ENCODE measurements at regions not wholly inside any gene's neighbourhood (a gene's known extent, or its start where the extent isn't known, plus 50 kb on each side); places are given as distances from the start of the nearest gene placed in this dataset.

DNA sequence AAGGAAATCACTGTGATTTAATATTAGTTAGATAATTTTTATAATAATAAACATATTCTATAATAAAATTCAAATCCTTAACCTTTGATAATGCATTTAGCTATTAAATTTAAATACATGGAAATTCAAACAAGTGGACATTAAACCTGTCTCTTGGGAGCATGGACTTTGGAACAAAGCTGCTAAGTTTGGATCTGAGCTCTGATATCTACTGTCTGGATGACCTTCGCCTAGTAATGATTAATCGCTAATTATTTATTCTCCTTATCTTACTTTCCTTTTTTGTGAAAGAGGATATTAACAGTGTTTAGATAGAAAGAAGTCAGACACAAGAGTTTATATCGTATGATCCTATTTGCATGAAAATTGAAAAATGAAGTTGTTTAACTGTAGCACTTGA is 980.9 kb downstream of the FSTL5 start:
- Histone ChIP-seq H3K18ac (ENCODE audit: low read length) (no peak overlapping the region), H4K8ac (ENCODE audit: low read depth, low read length) (no peak overlapping the region), H3K79me2 (ENCODE audit: control insufficient read depth, insufficient read depth, low read length) (no peaks in the 10 kb centered on the region), H2BK5ac (ENCODE audit: low read length) (no peak overlapping the region), H2BK120ac (ENCODE audit: low read depth, low read length) (no peak overlapping the region), H3K27me3 (ENCODE audit: insufficient read depth, low read length, poor library complexity) (no peaks in the 10 kb centered on the region), H3K9ac (ENCODE audit: low read length) (no peak overlapping the region), H3K23ac (ENCODE audit: low read length) (no peak overlapping the region), H2AK5ac (ENCODE audit: low read length) (no peak overlapping the region), H3K79me1 (ENCODE audit: low read length) (no peaks in the 10 kb centered on the region), H3K4me1 (ENCODE audit: control insufficient read depth, low read depth, low read length) (no peaks in the 10 kb centered on the region), H3K27ac (ENCODE audit: low read depth, low read length) (no peak overlapping the region), H3K4me3 (ENCODE audit: low read length) (no peak overlapping the region), H3K56ac (ENCODE audit: low read length) (no peak overlapping the region), H3K36me3 (ENCODE audit: control insufficient read depth, insufficient read depth, low read length) (no peaks in the 10 kb centered on the region), H3K4me2 (ENCODE audit: low read length) (no peak overlapping the region), H4K5ac (ENCODE audit: low read length) (no peak overlapping the region), H2BK15ac (replicated peaks; ENCODE audit: low read depth) (no peak overlapping the region), H3K4ac (ENCODE audit: low read depth, low read length) (no peak overlapping the region)
- DNase-seq = no peak
- no CpG with 5 or more reads among the region's 3 CpGs for WGBS (ENCODE audit: extremely low coverage, insufficient coverage, low lambda C conversion rate)

DNA sequence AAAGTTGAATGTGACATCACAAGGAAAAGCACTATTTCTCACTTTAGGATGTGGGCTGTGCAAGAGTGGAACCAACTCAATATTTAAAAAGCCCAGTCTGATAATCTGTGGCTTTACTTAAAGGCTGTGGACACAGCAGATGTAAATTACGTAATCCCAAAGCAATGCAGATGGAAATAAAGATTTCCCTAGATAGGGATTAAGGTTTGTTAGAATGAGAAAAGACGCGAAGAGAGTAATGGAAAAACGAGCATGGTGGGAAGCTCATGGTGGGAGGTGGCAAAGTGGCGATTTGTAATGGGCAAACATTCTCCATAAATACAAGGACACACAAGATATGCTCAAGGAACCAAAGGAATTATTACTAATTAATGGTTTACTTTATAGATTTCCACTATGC is 985.5 kb downstream of the FSTL5 start:
- Histone ChIP-seq H2BK15ac (replicated peaks; ENCODE audit: low read depth) (no peak overlapping the region), H4K5ac (ENCODE audit: low read length) (no peak overlapping the region), H3K4me2 (ENCODE audit: low read length) (no peak overlapping the region), H3K56ac (ENCODE audit: low read length) (no peak overlapping the region), H3K27me3 (ENCODE audit: insufficient read depth, low read length, poor library complexity) (no peaks in the 10 kb centered on the region), H3K18ac (ENCODE audit: low read length) (no peak overlapping the region), H4K8ac (ENCODE audit: low read depth, low read length) (no peak overlapping the region), H2AK5ac (ENCODE audit: low read length) (no peak overlapping the region), H3K79me2 (ENCODE audit: control insufficient read depth, insufficient read depth, low read length) (no peaks in the 10 kb centered on the region), H3K27ac (ENCODE audit: low read depth, low read length) (no peak overlapping the region), H3K23ac (ENCODE audit: low read length) (no peak overlapping the region), H2BK5ac (ENCODE audit: low read length) (no peak overlapping the region), H3K4ac (ENCODE audit: low read depth, low read length) (no peak overlapping the region), H3K4me1 (ENCODE audit: control insufficient read depth, low read depth, low read length) (no peaks in the 10 kb centered on the region), H2BK120ac (ENCODE audit: low read depth, low read length) (no peak overlapping the region), H3K79me1 (ENCODE audit: low read length) (no peaks in the 10 kb centered on the region), H3K4me3 (ENCODE audit: low read length) (no peak overlapping the region), H3K9ac (ENCODE audit: low read length) (no peak overlapping the region), H3K36me3 (ENCODE audit: control insufficient read depth, insufficient read depth, low read length) (no peaks in the 10 kb centered on the region)
- WGBS (ENCODE audit: extremely low coverage, insufficient coverage, low lambda C conversion rate) = 100% methylated on average over 3 of the region's 5 CpGs
- DNase-seq = peak; percentile 33

DNA sequence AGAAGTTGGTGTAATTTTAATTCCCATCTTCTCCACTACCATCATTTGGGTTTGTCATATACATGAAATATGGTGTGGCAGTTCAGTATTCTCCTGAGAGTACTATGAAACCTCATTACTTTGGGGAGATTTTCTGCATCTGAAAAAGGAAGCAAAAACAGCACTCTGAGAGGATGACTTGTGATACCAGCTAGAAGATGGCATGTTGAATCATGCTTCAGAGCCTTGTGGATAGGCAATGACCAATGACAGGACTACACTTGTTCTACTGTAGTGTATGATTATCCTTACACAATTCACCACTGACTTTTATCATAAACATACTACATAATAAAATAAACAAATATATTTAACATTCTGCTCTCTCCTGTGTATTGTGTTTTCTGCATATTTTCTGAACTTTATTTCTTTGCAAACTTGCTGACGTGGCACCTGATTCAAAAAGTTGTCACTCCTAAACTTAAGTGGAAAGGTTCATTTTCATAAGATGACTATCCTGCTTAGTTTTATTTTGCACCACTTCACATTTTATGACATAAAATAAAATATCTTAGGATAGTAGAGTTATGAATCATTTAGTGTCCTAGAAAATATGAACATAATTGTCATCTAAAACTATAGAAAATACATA is 991.3 kb downstream of the FSTL5 start:
- Histone ChIP-seq H3K4me1 (ENCODE audit: control insufficient read depth, low read depth, low read length) (no peaks in the 10 kb centered on the region), H3K4me2 (ENCODE audit: low read length) (no peak overlapping the region), H3K27me3 (ENCODE audit: insufficient read depth, low read length, poor library complexity) (no peaks in the 10 kb centered on the region), H2BK120ac (ENCODE audit: low read depth, low read length) (no peak overlapping the region), H4K8ac (ENCODE audit: low read depth, low read length) (no peak overlapping the region), H2BK15ac (replicated peaks; ENCODE audit: low read depth) (no peak overlapping the region), H3K4ac (ENCODE audit: low read depth, low read length) (no peak overlapping the region), H3K23ac (ENCODE audit: low read length) (no peak overlapping the region), H3K4me3 (ENCODE audit: low read length) (no peak overlapping the region), H3K9ac (ENCODE audit: low read length) (no peak overlapping the region), H3K36me3 (ENCODE audit: control insufficient read depth, insufficient read depth, low read length) (no peaks in the 10 kb centered on the region), H3K79me2 (ENCODE audit: control insufficient read depth, insufficient read depth, low read length) (no peaks in the 10 kb centered on the region), H4K5ac (ENCODE audit: low read length) (no peak overlapping the region), H2BK5ac (ENCODE audit: low read length) (no peak overlapping the region), H3K27ac (ENCODE audit: low read depth, low read length) (no peak overlapping the region), H3K18ac (ENCODE audit: low read length) (no peak overlapping the region), H2AK5ac (ENCODE audit: low read length) (no peak overlapping the region), H3K79me1 (ENCODE audit: low read length) (no peaks in the 10 kb centered on the region), H3K56ac (ENCODE audit: low read length) (no peak overlapping the region)
- no peak for DNase-seq
- no CpG with 5 or more reads among the region's 1 CpG for WGBS (ENCODE audit: extremely low coverage, insufficient coverage, low lambda C conversion rate)

DNA sequence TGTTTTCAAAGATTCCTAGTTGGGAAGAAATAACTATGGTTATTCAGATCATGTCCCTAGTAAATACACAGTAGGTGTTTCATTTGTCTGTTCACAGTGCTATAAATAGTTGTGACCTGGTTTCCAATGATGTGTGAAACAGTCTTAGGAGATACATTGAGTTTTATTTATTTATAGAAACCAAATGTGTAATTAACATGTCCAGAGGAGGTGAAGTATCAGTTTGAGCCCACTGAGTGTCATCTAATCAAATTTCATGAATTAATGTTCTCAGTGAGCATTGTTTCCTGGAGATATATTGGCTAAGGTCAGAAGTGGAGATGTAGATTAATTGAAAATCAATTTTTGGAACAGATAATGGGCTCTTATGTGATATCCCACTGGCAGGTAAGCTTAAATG is 996.3 kb downstream of the FSTL5 start:
- Histone ChIP-seq H2BK15ac (replicated peaks; ENCODE audit: low read depth) (no peak overlapping the region), H3K9ac (ENCODE audit: low read length) (no peak overlapping the region), H3K18ac (ENCODE audit: low read length) (no peak overlapping the region), H3K4ac (ENCODE audit: low read depth, low read length) (no peak overlapping the region), H3K4me2 (ENCODE audit: low read length) (no peak overlapping the region), H4K8ac (ENCODE audit: low read depth, low read length) (no peak overlapping the region), H2BK5ac (ENCODE audit: low read length) (no peak overlapping the region), H3K27me3 (ENCODE audit: insufficient read depth, low read length, poor library complexity) (no peaks in the 10 kb centered on the region), H2AK5ac (ENCODE audit: low read length) (no peak overlapping the region), H3K27ac (ENCODE audit: low read depth, low read length) (no peak overlapping the region), H3K4me3 (ENCODE audit: low read length) (no peak overlapping the region), H3K4me1 (ENCODE audit: control insufficient read depth, low read depth, low read length) (no peaks in the 10 kb centered on the region), H3K36me3 (ENCODE audit: control insufficient read depth, insufficient read depth, low read length) (no peaks in the 10 kb centered on the region), H3K79me2 (ENCODE audit: control insufficient read depth, insufficient read depth, low read length) (no peaks in the 10 kb centered on the region), H3K79me1 (ENCODE audit: low read length) (no peaks in the 10 kb centered on the region), H3K23ac (ENCODE audit: low read length) (no peak overlapping the region), H2BK120ac (ENCODE audit: low read depth, low read length) (no peak overlapping the region), H4K5ac (ENCODE audit: low read length) (no peak overlapping the region), H3K56ac (ENCODE audit: low read length) (no peak overlapping the region)
- no peak for DNase-seq

DNA sequence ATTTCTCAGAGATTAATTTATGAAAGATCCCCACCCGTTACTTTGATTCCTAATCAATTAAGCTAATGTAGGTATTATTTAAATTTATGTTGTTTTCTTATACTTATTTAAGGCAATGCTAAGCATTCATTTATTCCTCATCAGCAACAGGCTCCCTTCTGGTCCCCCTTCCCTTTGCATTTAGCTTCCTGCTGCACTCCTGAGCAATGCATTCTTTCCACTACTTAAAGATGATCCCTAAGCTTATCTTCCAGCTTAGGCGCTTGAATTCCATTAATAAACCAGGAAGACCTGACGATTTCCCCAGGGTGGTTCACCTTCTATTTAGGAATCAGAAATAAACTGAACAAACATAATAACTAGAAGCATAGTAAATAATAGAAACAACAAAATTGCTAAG is 1003.1 kb downstream of the FSTL5 start:
- Histone ChIP-seq H2BK5ac (ENCODE audit: low read length) (no peak overlapping the region), H3K4me2 (ENCODE audit: low read length) (no peak overlapping the region), H3K27ac (ENCODE audit: low read depth, low read length) (no peak overlapping the region), H3K36me3 (ENCODE audit: control insufficient read depth, insufficient read depth, low read length) (no peaks in the 10 kb centered on the region), H3K4me1 (ENCODE audit: control insufficient read depth, low read depth, low read length) (no peaks in the 10 kb centered on the region), H3K9ac (ENCODE audit: low read length) (no peak overlapping the region), H3K18ac (ENCODE audit: low read length) (no peak overlapping the region), H4K5ac (ENCODE audit: low read length) (no peak overlapping the region), H2BK15ac (replicated peaks; ENCODE audit: low read depth) (no peak overlapping the region), H3K56ac (ENCODE audit: low read length) (no peak overlapping the region), H3K27me3 (ENCODE audit: insufficient read depth, low read length, poor library complexity) (no peaks in the 10 kb centered on the region), H3K79me1 (ENCODE audit: low read length) (no peaks in the 10 kb centered on the region), H4K8ac (ENCODE audit: low read depth, low read length) (no peak overlapping the region), H3K79me2 (ENCODE audit: control insufficient read depth, insufficient read depth, low read length) (no peaks in the 10 kb centered on the region), H3K4ac (ENCODE audit: low read depth, low read length) (no peak overlapping the region), H2AK5ac (ENCODE audit: low read length) (no peak overlapping the region), H2BK120ac (ENCODE audit: low read depth, low read length) (no peak overlapping the region), H3K23ac (ENCODE audit: low read length) (no peak overlapping the region), H3K4me3 (ENCODE audit: low read length) (no peak overlapping the region)
- DNase-seq = peak; percentile 29
- no CpG with 5 or more reads among the region's 3 CpGs for WGBS (ENCODE audit: extremely low coverage, insufficient coverage, low lambda C conversion rate)

DNA sequence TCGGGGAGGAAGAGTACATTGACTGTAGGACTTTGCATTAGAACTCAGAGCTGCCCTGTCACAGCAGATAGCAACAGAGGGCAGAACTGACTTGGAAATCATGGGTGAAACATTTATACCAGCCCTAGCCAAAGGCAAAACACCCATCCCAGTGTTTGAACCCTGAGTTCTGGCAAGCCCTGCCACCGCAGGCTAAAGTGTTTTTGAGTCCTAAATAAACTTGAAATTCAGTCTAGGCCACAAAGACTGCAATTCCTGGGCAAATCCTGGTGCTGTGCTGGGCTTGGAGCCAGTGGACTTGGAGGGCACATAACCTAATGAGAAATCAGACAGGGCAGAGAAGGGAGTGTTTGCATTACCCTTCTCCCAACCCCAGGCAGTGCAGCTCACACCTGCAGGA is 1015.7 kb downstream of the FSTL5 start:
- Histone ChIP-seq H3K79me2 (ENCODE audit: control insufficient read depth, insufficient read depth, low read length) (no peaks in the 10 kb centered on the region), H2BK5ac (ENCODE audit: low read length) (no peak overlapping the region), H3K27ac (ENCODE audit: low read depth, low read length) (no peak overlapping the region), H2BK15ac (replicated peaks; ENCODE audit: low read depth) (no peak overlapping the region), H3K18ac (ENCODE audit: low read length) (no peak overlapping the region), H3K9ac (ENCODE audit: low read length) (no peak overlapping the region), H3K4me2 (ENCODE audit: low read length) (no peak overlapping the region), H3K4me3 (ENCODE audit: low read length) (no peak overlapping the region), H3K79me1 (ENCODE audit: low read length) (no peaks in the 10 kb centered on the region), H3K27me3 (ENCODE audit: insufficient read depth, low read length, poor library complexity) (no peaks in the 10 kb centered on the region), H3K56ac (ENCODE audit: low read length) (no peak overlapping the region), H2BK120ac (ENCODE audit: low read depth, low read length) (no peak overlapping the region), H3K23ac (ENCODE audit: low read length) (no peak overlapping the region), H2AK5ac (ENCODE audit: low read length) (no peak overlapping the region), H3K4ac (ENCODE audit: low read depth, low read length) (no peak overlapping the region), H4K8ac (ENCODE audit: low read depth, low read length) (no peak overlapping the region), H4K5ac (ENCODE audit: low read length) (no peak overlapping the region), H3K4me1 (ENCODE audit: control insufficient read depth, low read depth, low read length) (no peaks in the 10 kb centered on the region), H3K36me3 (ENCODE audit: control insufficient read depth, insufficient read depth, low read length) (no peaks in the 10 kb centered on the region)
- no peak for DNase-seq
- WGBS (ENCODE audit: extremely low coverage, insufficient coverage, low lambda C conversion rate) = no CpG with 5 or more reads among the region's 2 CpGs

Measured in mesendoderm (in vitro differentiated cells).